ENCODE measurements at regions not wholly inside any gene's neighbourhood (a gene's known extent, or its start where the extent isn't known, plus 50 kb on each side); places are given as distances from the start of the nearest gene placed in this dataset.

DNA sequence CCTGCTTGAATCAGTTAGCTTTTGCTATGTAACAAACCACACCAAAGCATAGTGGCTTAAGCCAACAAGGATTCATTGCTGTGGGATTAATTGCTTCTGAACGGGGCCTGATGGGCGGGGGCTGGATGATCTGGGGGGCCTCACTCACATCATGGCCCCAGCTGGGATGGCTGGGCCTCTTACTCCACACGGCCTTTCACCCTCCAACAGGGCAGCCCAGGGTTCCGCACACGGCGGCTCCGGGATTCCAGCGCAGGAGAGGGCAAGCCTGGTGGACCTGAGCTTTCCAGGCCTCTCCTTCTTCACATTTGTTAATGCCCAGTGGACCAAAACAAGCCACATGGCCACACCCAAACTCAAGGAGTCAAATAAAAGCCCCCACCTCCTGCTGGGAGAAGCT is 86.3 kb upstream of the PHLPP1 start:
- Mint-ChIP-seq H3K9me3 (no peaks in the 10 kb centered on the region), H3K4me3 (no peak overlapping the region), H3K4me1 (ENCODE audit: low read depth) (no peaks in the 10 kb centered on the region), H3K27ac (no peak overlapping the region), H3K27me3 (ENCODE audit: insufficient read depth) (peaks cover 6% of the 10 kb centered on the region), H3K36me3 (ENCODE audit: low read depth) (no peaks in the 10 kb centered on the region)
- intact Hi-C loops (cut with micrococcal nuclease), result no loop called here
- no peak for DNase-seq (ENCODE audit: low spot score)

DNA sequence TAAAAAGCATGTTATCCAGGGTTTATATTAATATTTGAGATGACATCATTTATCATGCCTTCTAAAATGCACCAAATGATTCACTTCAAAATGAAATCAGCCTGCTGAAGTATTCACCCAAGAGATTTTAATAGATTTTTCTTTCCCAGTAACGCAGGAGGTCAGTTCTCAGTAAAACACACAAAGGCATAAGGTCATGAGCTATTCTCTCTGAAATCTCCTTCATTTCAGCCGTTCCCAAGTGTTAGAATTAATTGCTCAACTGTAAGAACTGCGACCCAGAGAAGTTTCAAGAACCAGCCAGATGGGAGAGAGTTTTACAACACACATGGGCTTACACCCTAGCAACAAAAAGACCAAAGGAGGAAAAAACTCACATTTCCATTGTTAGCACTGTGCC is 84.2 kb upstream of the PHLPP1 start:
- no peak for DNase-seq (ENCODE audit: low spot score)
- Mint-ChIP-seq H3K36me3 (ENCODE audit: low read depth) (no peaks in the 10 kb centered on the region), H3K4me3 (no peak overlapping the region), H3K27me3 (ENCODE audit: insufficient read depth) (peaks cover 8% of the 10 kb centered on the region), H3K27ac (no peak overlapping the region), H3K9me3 (no peaks in the 10 kb centered on the region), H3K4me1 (ENCODE audit: low read depth) (peaks cover 8% of the 10 kb centered on the region)
- intact Hi-C loops (cut with micrococcal nuclease), result no loop called here

DNA sequence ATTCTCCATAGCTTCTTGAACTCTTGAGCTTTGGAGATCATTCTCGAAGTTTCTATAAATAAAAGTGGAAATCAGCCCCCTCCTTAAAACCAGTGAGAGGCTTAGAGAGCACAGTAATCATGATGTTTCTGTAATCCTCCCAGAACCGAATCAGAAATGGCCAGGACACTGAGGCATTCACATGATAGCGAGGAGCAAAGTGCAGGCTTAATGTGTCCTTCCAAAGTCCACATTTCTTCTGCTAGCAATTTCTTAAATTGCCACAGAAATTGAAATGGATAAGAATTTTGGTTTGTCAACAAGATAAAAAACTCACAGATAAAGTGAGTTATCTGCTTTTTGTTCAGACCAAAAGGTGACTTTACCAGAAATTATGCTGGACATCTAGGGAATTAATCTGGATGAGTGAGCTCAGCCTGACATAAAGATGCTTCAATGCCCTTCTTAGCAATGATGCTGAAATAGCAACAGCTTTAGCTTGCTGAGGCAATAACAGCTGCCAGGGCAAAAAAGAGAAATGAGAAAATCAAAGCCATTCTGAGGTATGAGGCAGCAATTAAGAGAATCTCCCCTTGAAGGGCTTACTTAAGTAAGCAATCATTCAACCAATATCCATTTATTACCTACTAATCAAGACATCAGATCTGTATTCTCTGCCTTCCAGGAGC is 82.4 kb upstream of the PHLPP1 start:
- H3K27me3 Mint-ChIP-seq (ENCODE audit: insufficient read depth), result peaks cover 4% of the 10 kb centered on the region
- no peak overlapping the region for H3K4me3 Mint-ChIP-seq

DNA sequence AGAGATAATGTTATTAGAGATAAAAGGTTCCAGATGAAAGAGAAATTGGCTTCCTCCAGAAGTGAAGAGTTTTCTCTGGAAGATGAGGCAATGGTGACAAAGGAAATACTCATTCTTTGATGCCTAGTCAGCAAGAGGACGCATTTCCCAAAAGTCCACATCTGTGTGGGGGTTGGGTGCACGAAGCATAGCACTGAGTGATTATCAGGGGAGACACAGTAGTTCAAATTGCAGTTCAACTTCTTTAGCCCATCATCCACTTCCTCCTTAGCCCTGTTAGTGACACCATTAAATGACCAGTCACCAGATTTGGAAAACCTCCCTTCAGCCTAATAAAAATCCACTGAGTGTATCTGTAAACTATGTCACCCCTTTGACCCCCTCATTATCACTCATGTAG is 80.9 kb upstream of the PHLPP1 start:
- no peak overlapping the region for H3K4me3 Mint-ChIP-seq
- intact Hi-C loops (cut with micrococcal nuclease), result no loop called here
- H3K36me3 Mint-ChIP-seq (ENCODE audit: low read depth), result no peaks in the 10 kb centered on the region
- peaks cover 4% of the 10 kb centered on the region for H3K27me3 Mint-ChIP-seq (ENCODE audit: insufficient read depth)
- no peak overlapping the region for H3K27ac Mint-ChIP-seq
- no peaks in the 10 kb centered on the region for H3K9me3 Mint-ChIP-seq
- H3K4me1 Mint-ChIP-seq (ENCODE audit: low read depth), result peaks cover 17% of the 10 kb centered on the region
- no peak for DNase-seq (ENCODE audit: low spot score)

More for the DNA sequence above, 82.4 kb upstream of the PHLPP1 start:
- no peaks in the 10 kb centered on the region for H3K9me3 Mint-ChIP-seq
- intact Hi-C loops (cut with micrococcal nuclease), result no loop called here
- no peak for DNase-seq (ENCODE audit: low spot score)
- no peak overlapping the region for H3K27ac Mint-ChIP-seq
- H3K36me3 Mint-ChIP-seq (ENCODE audit: low read depth), result no peaks in the 10 kb centered on the region
- peaks cover 8% of the 10 kb centered on the region for H3K4me1 Mint-ChIP-seq (ENCODE audit: low read depth)

DNA sequence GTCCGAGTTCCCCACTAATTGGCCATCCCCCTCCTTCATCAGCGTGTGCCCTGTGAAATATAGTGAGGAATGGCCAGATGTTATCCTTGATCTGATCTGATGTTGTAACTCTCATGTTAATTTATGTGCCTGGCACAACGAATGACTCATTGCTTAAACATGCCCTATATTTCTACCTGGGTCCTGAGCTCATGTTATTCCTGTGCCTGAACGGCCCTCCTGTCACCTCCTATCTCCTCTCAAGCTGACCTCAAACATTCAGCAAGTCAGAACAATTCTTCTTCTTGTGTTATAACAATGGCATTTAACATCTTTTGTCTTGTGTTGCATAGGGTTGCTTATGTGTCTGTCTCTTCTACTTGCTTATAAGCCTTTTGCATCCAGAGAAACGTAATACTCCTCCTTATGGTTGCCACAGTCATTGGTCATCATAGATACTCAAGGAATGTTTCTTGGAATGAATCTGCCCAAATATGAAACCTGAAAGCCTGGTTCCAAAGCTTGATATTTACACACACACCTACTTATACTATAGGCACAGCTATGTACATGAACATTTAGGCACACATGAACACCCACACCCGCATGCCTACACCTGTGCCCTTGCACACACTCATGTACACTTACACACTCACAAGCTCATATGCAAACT is 80.2 kb upstream of the PHLPP1 start:
- intact Hi-C loops (cut with micrococcal nuclease), result no loop called here
- no peak for DNase-seq (ENCODE audit: low spot score)
- Mint-ChIP-seq H3K36me3 (ENCODE audit: low read depth) (no peaks in the 10 kb centered on the region), H3K4me3 (no peak overlapping the region), H3K27ac (no peak overlapping the region), H3K9me3 (no peaks in the 10 kb centered on the region), H3K4me1 (ENCODE audit: low read depth) (peaks cover 17% of the 10 kb centered on the region), H3K27me3 (ENCODE audit: insufficient read depth) (peaks cover 4% of the 10 kb centered on the region)

DNA sequence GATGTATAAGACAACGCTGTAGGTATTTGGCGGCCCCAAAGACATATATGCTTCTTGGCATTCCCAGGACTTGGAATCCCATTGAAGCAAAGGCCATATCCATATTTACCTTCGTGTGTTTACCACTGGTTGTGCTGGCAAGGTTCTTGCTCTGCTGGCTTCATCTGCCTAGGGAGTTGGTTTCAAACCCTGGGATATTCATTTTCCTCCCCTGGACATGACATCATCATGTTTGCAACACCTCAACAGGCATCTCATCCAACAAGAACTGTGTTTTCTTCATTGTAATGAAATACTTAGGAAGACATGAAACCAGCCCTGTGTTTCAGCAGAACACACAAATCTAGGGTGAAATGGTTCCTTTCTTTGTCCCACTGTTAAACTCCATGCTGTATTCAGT is 77.9 kb upstream of the PHLPP1 start:
- Mint-ChIP-seq H3K36me3 (ENCODE audit: low read depth) (no peaks in the 10 kb centered on the region), H3K27me3 (ENCODE audit: insufficient read depth) (peaks cover 6% of the 10 kb centered on the region), H3K9me3 (no peaks in the 10 kb centered on the region), H3K27ac (no peak overlapping the region), H3K4me1 (ENCODE audit: low read depth) (peaks cover 17% of the 10 kb centered on the region), H3K4me3 (no peak overlapping the region)
- DNase-seq (ENCODE audit: low spot score), result no peak
- intact Hi-C loops (cut with micrococcal nuclease), result no loop called here

DNA sequence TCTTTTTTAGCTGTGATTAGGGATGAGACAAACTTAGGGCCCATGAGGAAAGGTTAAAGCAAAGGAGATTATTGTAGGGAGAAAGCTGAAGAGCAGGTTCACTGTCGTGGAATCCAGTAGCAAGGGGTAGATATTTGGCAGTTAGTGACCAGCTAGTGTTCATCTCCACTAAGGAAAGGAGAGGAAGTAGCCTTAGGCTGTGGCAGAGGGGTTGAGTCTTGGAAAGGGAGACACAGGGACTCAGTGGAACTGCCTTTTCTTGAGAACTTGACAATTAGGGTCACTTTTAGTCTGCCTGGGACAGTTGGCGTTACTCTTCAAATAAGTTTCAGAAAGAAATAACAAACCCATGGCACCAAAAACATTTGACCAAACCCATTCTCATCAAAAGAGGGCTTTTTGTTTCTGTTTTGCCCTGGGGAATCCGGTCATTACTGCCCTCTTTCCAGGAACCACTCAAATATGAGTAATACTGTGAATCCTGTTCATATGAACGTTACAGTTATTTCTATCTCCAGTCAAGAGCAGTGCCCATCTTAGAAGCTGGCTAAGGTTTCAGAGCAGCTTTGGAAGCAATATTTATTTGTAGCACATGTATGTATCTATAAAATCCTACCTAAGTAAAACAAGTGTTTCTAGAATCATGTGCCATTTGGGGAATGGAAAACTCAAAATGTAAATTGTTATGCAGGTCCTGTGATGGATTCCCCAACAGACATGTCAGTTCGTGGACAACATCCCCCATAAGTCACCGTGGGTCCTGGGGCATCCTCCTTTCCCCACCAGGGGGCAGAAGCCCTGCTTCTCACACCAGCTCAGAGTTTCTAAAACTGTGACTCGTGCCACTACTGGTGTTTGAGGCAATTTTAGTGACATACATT is 77.3 kb upstream of the PHLPP1 start:
- Mint-ChIP-seq H3K36me3 (ENCODE audit: low read depth) (no peaks in the 10 kb centered on the region), H3K4me3 (no peak overlapping the region), H3K27me3 (ENCODE audit: insufficient read depth) (peaks cover 6% of the 10 kb centered on the region), H3K4me1 (ENCODE audit: low read depth) (peaks cover 17% of the 10 kb centered on the region), H3K9me3 (no peaks in the 10 kb centered on the region), H3K27ac (no peak overlapping the region)
- intact Hi-C loops (cut with micrococcal nuclease), result loop anchor here (1.0 to 2.0 kb wide), 4 partner anchors 52 to 344 kb away; partner anchors contain the start of gene PHLPP1
- peak; percentile 36 for DNase-seq (ENCODE audit: low spot score)

DNA sequence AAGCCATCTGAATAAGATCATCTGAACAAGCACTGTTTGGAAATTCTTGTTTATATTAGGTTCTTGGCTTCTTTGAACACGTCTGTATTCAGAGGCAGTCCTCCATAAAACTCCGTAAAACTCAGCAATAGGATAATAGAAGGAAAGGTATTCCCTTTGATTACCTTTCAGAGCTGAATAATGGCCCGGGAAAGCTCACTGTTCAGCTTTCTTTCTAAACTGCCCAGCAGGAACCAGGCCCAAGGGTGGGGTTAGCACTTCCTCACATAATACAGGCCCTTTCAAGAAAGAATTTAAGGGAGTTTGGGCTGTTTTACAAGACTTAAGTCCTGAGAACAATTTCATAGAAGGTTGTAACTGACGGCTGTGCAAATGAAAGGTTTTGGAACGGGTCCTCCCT is 72.2 kb upstream of the PHLPP1 start:
- H3K4me3 Mint-ChIP-seq, result no peak overlapping the region
- no peaks in the 10 kb centered on the region for H3K36me3 Mint-ChIP-seq (ENCODE audit: low read depth)
- no peak for DNase-seq (ENCODE audit: low spot score)
- no peaks in the 10 kb centered on the region for H3K9me3 Mint-ChIP-seq
- peaks cover 6% of the 10 kb centered on the region for H3K4me1 Mint-ChIP-seq (ENCODE audit: low read depth)
- intact Hi-C loops (cut with micrococcal nuclease), result no loop called here
- no peak overlapping the region for H3K27ac Mint-ChIP-seq
- H3K27me3 Mint-ChIP-seq (ENCODE audit: insufficient read depth), result peaks cover 3% of the 10 kb centered on the region

DNA sequence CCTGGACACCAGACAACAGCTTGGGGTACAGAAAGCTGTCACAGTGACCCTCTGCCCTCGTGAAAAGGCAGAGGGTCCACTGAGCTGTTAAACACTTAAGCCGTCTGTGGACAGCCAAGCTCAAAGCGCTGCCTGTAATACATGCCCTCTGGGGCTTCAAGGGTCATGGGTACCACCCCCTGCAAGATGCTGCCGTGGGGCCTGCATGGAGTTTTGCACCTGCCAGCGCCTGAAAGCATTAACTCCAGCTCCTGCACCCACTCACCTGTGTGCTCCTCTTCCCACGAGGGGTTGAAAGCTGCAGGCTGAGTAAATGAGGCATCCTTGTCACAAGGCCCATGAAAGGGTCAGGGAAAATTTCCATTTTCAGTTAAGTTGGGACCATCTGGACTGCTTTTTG is 70.6 kb upstream of the PHLPP1 start:
- DNase-seq (ENCODE audit: low spot score), result no peak
- no peaks in the 10 kb centered on the region for H3K36me3 Mint-ChIP-seq (ENCODE audit: low read depth)
- H3K9me3 Mint-ChIP-seq, result no peaks in the 10 kb centered on the region
- H3K4me1 Mint-ChIP-seq (ENCODE audit: low read depth), result no peaks in the 10 kb centered on the region
- H3K27ac Mint-ChIP-seq, result no peak overlapping the region
- H3K4me3 Mint-ChIP-seq, result no peak overlapping the region
- H3K27me3 Mint-ChIP-seq (ENCODE audit: insufficient read depth), result peaks cover 5% of the 10 kb centered on the region
- intact Hi-C loops (cut with micrococcal nuclease), result no loop called here

DNA sequence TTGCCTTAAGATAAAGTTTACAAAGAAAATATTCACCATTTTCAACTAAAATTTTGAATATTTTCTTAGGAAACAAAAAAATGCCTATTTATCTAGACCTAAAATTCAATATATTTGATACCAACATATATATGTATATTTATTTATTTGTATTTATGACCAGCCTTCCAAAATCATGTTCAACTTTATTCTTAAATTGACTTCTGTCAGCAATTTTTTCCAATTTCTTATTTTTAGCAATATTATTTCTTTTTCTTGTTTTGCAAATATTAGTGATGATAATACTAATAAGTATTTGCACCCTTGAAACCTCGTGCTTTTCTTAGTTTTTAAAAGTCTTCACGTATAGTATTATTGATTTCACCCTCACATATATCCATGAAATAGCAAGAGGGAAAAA is 68.2 kb upstream of the PHLPP1 start:
- no peaks in the 10 kb centered on the region for H3K4me1 Mint-ChIP-seq (ENCODE audit: low read depth)
- intact Hi-C loops (cut with micrococcal nuclease), result no loop called here
- H3K27ac Mint-ChIP-seq, result no peak overlapping the region
- H3K27me3 Mint-ChIP-seq (ENCODE audit: insufficient read depth), result peaks cover 3% of the 10 kb centered on the region
- no peaks in the 10 kb centered on the region for H3K36me3 Mint-ChIP-seq (ENCODE audit: low read depth)
- H3K9me3 Mint-ChIP-seq, result no peaks in the 10 kb centered on the region
- no peak overlapping the region for H3K4me3 Mint-ChIP-seq
- no peak for DNase-seq (ENCODE audit: low spot score)

DNA sequence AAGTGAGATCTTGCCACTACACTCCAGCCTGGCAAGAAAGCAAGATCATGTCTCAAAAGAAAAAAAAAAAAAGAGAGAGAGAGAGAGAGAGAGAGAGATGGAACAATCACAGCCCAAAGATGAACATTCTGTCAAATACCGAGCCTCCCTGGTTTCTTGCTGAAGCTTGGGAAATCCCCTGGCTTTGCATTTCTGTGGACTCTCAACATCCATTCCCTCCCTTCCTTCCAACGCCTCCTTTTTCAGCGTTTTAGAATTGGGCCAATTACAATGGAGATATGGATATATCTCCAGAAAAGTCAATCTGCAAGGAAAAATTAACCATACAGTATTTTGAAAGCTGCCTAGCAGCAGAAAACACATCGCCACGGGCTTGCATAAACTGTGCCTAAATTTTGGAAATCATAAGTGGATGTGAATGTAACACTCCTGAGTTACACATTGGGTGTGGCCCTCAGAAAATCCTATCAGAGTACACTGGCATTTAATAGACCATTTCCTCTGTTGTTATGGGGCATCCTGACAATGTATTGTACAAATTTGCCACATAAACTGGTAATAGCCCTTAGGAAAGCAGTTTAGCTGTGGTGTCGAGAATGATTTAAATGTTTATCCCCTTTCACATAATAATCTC is 67.2 kb upstream of the PHLPP1 start:
- Mint-ChIP-seq H3K27ac (no peak overlapping the region), H3K4me1 (ENCODE audit: low read depth) (no peaks in the 10 kb centered on the region), H3K36me3 (ENCODE audit: low read depth) (no peaks in the 10 kb centered on the region), H3K4me3 (no peak overlapping the region), H3K27me3 (ENCODE audit: insufficient read depth) (peaks cover 3% of the 10 kb centered on the region), H3K9me3 (no peaks in the 10 kb centered on the region)
- intact Hi-C loops (cut with micrococcal nuclease), result no loop called here
- no peak for DNase-seq (ENCODE audit: low spot score)

DNA sequence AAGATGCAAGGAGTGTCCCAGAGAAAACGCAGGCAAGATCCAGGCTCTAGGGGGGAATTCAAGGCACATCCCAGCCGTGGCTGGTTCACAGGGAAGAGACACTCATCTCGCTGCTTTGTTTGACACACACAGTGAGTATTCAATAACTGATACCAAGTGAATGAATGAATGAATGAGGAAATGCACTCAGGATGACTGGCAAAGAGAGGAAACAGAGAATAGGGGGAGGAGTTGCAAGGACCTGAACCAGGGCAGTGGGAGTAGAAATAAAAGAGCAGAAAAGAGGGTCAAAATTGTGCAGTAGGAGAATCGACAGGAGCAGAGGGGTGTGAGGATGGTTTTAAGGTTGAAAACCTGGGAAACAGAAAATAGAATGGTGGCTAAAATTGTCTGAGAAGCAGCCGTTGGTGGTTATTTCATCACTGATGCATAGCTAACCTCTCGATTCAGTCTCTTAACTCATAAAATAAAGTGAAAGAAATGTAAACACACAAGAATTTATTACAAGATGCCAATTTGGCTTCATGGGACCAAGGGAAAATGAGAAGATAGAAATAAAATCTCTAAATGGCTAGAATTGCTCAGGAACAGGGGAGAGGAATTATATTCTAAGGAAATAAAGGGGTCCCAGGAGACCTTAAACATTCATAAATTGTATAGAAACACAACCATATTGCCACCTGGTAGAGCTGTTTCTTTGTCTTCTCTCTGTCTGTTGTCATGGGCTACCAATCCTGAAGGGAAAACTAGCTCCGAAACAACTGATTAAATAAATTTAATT is 63.9 kb upstream of the PHLPP1 start:
- H3K27ac Mint-ChIP-seq, result no peak overlapping the region
- peaks cover 7% of the 10 kb centered on the region for H3K27me3 Mint-ChIP-seq (ENCODE audit: insufficient read depth)
- no peaks in the 10 kb centered on the region for H3K36me3 Mint-ChIP-seq (ENCODE audit: low read depth)
- no peak for DNase-seq (ENCODE audit: low spot score)
- H3K4me3 Mint-ChIP-seq, result no peak overlapping the region
- no peaks in the 10 kb centered on the region for H3K4me1 Mint-ChIP-seq (ENCODE audit: low read depth)
- H3K9me3 Mint-ChIP-seq, result no peaks in the 10 kb centered on the region
- intact Hi-C loops (cut with micrococcal nuclease), result no loop called here

All from activated T-helper 1 cell treated with anti-CD3 and anti-CD28 coated beads, Interleukin-12 subunit alpha, Interleukin-12 subunit beta, Interleukin-2, Interleukin-4 antibody, amounts not matched to agents 30 ng/mL and 10 ng/mL and 1 ng/mL, durations not matched to agents 14 hours and 24 hours and 36 hours (primary cell).